HepG2 (cell line): ENCODE measurements at regions not wholly inside any gene's neighbourhood (a gene's known extent, or its start where the extent isn't known, plus 50 kb on each side); places are given as distances from the start of the nearest gene placed in this dataset.

Experiments
- CEBPB ChIP-seq: IDR thresholded peaks from 2 replicates; pipeline ENCODE4 v1.6.1; 2011; ENCODE audit warnings: low read depth, low read length, improper control_type of control experiment, borderline replicate concordance
- HNF4A ChIP-seq: sonication (generic); formaldehyde crosslinking; IDR thresholded peaks from 2 replicates; pipeline ENCODE4 v1.4.0; 2020; ENCODE audit warnings: missing genetic modification reagents
- MXI1 ChIP-seq: IDR thresholded peaks from 3 replicates; pipeline ENCODE4 v1.6.1; 2012; ENCODE audit warnings: low read depth, low read length, inconsistent platforms, borderline replicate concordance
- RNF2 ChIP-seq: fragments of 450-650 bp; conservative IDR thresholded peaks from 2 replicates; pipeline ENCODE4 v1.6.1; 2016; ENCODE audit warnings: low read depth
- ZNF780A ChIP-seq: sonication (generic); formaldehyde crosslinking; IDR thresholded peaks from 2 replicates; pipeline ENCODE4 v1.8.0; 2022; ENCODE audit warnings: mild to moderate bottlenecking, missing genetic modification reagents, moderate library complexity
- TF ChIP-seq, protein P1 (sequence below): sonication (generic); formaldehyde crosslinking; IDR thresholded peaks from 2 replicates; pipeline ENCODE4 v1.4.0; 2020; ENCODE audit warnings: low read depth, missing genetic modification reagents
- TF ChIP-seq, protein P2 (sequence below): sonication (generic); formaldehyde crosslinking; IDR thresholded peaks from 2 replicates; pipeline ENCODE4 v1.8.0; 2022; ENCODE audit warnings: mild to moderate bottlenecking, missing genetic modification reagents; ENCODE audit not compliant: insufficient replicate concordance
- TF ChIP-seq, protein P3 (sequence below): sonication (generic); formaldehyde crosslinking; conservative IDR thresholded peaks from 2 replicates; pipeline ENCODE4 v1.4.0; 2020; ENCODE audit warnings: missing genetic modification reagents
- TF ChIP-seq, protein P4 (sequence below): sonication (generic); formaldehyde crosslinking; IDR thresholded peaks from 2 replicates; pipeline ENCODE4 v1.5.0; 2020; ENCODE audit warnings: mild to moderate bottlenecking, missing genetic modification reagents, moderate library complexity

DNA sequence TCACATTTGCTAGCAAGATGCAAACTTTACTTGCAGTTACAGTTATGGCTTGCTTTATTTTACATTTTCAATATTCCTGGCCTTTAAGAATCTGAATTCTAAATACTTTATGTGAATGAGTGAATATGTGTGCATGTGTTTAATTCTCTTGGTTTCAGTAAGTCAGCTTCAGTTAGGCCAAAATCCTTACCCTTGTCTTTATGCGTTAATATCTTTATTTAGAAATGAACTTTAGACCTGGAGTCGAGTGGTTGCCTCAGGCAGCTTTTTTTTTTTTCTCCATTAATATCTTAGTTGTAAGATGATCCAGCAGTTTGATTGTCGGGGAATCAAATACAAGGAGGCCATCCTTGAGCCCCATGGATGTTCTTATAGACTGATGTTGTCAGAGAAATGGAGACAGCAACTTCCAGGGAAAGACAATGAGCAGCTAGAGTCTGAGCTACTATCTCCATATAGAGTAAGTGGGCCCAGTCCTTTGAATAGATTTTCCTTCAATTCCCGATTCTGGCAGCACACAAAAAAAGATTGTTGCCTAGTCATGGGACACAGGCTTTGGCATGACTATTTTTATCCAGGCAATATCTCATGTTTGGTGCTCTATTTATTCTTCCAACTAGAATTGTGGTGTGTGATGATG lies 398.0 kb downstream of the DHX35 start:
- TF ChIP-seq HNF4A (CRISPR knock-in tag) (no peak), ZNF780A (CRISPR knock-in tag) (no peak), CEBPB (no peak), MXI1 (no peak), RNF2 (no peak)
- TF ChIP-seq, protein P1, sequence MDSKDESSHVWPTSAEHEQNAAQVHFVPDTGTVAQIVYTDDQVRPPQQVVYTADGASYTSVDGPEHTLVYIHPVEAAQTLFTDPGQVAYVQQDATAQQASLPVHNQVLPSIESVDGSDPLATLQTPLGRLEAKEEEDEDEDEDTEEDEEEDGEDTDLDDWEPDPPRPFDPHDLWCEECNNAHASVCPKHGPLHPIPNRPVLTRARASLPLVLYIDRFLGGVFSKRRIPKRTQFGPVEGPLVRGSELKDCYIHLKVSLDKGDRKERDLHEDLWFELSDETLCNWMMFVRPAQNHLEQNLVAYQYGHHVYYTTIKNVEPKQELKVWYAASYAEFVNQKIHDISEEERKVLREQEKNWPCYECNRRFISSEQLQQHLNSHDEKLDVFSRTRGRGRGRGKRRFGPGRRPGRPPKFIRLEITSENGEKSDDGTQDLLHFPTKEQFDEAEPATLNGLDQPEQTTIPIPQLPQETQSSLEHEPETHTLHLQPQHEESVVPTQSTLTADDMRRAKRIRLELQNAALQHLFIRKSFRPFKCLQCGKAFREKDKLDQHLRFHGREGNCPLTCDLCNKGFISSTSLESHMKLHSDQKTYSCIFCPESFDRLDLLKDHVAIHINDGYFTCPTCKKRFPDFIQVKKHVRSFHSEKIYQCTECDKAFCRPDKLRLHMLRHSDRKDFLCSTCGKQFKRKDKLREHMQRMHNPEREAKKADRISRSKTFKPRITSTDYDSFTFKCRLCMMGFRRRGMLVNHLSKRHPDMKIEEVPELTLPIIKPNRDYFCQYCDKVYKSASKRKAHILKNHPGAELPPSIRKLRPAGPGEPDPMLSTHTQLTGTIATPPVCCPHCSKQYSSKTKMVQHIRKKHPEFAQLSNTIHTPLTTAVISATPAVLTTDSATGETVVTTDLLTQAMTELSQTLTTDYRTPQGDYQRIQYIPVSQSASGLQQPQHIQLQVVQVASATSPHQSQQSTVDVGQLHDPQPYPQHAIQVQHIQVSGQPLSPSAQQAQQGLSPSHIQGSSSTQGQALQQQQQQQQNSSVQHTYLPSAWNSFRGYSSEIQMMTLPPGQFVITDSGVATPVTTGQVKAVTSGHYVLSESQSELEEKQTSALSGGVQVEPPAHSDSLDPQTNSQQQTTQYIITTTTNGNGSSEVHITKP (CRISPR knock-in tag): no peak
- TF ChIP-seq, protein P2, sequence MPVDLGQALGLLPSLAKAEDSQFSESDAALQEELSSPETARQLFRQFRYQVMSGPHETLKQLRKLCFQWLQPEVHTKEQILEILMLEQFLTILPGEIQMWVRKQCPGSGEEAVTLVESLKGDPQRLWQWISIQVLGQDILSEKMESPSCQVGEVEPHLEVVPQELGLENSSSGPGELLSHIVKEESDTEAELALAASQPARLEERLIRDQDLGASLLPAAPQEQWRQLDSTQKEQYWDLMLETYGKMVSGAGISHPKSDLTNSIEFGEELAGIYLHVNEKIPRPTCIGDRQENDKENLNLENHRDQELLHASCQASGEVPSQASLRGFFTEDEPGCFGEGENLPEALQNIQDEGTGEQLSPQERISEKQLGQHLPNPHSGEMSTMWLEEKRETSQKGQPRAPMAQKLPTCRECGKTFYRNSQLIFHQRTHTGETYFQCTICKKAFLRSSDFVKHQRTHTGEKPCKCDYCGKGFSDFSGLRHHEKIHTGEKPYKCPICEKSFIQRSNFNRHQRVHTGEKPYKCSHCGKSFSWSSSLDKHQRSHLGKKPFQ (CRISPR knock-in tag): no peak
- TF ChIP-seq, protein P3, sequence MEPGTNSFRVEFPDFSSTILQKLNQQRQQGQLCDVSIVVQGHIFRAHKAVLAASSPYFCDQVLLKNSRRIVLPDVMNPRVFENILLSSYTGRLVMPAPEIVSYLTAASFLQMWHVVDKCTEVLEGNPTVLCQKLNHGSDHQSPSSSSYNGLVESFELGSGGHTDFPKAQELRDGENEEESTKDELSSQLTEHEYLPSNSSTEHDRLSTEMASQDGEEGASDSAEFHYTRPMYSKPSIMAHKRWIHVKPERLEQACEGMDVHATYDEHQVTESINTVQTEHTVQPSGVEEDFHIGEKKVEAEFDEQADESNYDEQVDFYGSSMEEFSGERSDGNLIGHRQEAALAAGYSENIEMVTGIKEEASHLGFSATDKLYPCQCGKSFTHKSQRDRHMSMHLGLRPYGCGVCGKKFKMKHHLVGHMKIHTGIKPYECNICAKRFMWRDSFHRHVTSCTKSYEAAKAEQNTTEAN (CRISPR knock-in tag): no peak
- TF ChIP-seq, protein P4, sequence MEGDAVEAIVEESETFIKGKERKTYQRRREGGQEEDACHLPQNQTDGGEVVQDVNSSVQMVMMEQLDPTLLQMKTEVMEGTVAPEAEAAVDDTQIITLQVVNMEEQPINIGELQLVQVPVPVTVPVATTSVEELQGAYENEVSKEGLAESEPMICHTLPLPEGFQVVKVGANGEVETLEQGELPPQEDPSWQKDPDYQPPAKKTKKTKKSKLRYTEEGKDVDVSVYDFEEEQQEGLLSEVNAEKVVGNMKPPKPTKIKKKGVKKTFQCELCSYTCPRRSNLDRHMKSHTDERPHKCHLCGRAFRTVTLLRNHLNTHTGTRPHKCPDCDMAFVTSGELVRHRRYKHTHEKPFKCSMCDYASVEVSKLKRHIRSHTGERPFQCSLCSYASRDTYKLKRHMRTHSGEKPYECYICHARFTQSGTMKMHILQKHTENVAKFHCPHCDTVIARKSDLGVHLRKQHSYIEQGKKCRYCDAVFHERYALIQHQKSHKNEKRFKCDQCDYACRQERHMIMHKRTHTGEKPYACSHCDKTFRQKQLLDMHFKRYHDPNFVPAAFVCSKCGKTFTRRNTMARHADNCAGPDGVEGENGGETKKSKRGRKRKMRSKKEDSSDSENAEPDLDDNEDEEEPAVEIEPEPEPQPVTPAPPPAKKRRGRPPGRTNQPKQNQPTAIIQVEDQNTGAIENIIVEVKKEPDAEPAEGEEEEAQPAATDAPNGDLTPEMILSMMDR: no peak
